ENCODE measurements at regions not wholly inside any gene's neighbourhood (a gene's known extent, or its start where the extent isn't known, plus 50 kb on each side); places are given as distances from the start of the nearest gene placed in this dataset.
"Not testable (repeated sequence)": the region's sequence is repeated elsewhere in the genome, so short reads cannot be mapped to it uniquely, and the experiment has no call there.

GRCh38 chr22:22187863-22188262 is 56.7 kb upstream of the VPREB1 start:
- not testable (repeated sequence) for TF ChIP-seq CTCF (IDR thresholded peaks at IDR 0.05; ENCODE audit: low read depth, low read length); EZH2phosphoT487 (IDR thresholded peaks at IDR 0.05; ENCODE audit: low read depth)
